Putamen (tissue), 1 donor: ENCODE measurements at regions not wholly inside any gene's neighbourhood (a gene's known extent, or its start where the extent isn't known, plus 50 kb on each side); places are given as distances from the start of the nearest gene placed in this dataset.

Experiments
- DNase-seq: peaks from one replicate; pipeline ENCODE4 v3.0.0-alpha.2; 2016; ENCODE audit warnings: low spot score

- no peak for DNase-seq
These were observed 417.9 kb downstream of the NR2F1-AS1 start for GRCh38 chr5:93163010-93163663.

- DNase-seq: no peak
These were observed 419.1 kb downstream of the NR2F1-AS1 start for GRCh38 chr5:93161661-93162654.

DNA sequence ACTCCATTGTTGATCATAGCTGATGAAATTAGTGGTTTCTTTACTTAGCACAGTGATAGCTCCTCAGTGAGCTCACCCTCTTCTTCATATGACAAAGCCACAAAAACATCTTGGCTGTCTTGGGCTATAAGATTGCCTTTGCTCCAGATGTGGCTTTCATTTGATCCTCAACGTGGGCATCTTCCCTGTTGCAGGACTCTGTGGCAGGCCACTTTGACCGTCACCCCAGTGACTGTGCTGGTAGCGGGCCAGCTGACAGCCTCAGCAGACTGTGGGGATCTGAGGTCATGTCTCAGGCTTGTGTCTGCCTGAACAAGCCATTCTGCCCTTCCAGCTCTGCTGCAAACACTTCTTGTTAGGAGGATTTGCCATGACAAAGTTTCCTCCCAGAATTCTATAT is 422.2 kb downstream of the NR2F1-AS1 start:
- DNase-seq: no peak

DNA sequence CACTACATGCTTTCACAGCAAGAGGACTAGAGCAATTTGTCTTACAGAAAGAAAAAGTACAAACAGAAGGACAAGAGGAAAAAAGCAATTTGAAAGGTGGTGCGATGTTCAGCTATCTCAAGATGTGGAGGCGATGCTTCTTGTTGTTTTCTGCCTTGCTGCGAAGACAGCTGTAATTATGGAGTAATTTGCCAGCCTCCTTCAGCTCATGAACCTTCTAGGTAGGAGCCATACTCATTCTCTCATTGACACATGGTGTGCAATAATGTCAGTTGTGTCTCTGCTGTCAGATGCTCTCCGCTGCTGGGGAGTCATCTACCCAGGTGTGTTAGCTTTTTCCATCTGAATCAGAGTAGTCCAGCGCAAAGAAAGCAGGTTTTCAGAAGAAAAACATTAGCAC is 424.5 kb downstream of the NR2F1-AS1 start:
- DNase-seq: no peak

GRCh38 chr5:93154535-93154934 is 426.5 kb downstream of the NR2F1-AS1 start:
- no peak for DNase-seq

DNA sequence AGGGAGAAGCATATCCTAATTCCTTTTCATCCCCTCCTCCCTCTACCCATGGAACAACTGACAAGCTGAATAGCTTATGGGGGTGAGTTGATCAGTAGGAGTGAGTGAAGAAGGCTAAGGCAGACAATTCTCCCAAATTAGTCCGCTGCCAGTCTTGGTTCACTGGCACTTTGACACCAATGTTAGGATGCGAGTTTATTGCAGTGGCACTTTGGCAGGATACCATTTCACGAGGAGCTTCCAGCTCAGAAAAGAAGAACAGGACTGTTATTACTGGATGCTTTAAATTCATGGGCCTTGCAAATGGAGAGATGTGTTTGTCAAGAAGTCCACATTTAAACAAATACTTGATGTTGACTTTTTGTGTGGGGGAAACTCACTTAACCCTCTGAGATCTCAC is 427.6 kb downstream of the NR2F1-AS1 start:
- DNase-seq: no peak

- DNase-seq: no peak
These were observed 429.1 kb downstream of the NR2F1-AS1 start for GRCh38 chr5:93151896-93152295.

- DNase-seq: no peak
These were observed 429.9 kb downstream of the NR2F1-AS1 start for GRCh38 chr5:93151121-93151520.

DNA sequence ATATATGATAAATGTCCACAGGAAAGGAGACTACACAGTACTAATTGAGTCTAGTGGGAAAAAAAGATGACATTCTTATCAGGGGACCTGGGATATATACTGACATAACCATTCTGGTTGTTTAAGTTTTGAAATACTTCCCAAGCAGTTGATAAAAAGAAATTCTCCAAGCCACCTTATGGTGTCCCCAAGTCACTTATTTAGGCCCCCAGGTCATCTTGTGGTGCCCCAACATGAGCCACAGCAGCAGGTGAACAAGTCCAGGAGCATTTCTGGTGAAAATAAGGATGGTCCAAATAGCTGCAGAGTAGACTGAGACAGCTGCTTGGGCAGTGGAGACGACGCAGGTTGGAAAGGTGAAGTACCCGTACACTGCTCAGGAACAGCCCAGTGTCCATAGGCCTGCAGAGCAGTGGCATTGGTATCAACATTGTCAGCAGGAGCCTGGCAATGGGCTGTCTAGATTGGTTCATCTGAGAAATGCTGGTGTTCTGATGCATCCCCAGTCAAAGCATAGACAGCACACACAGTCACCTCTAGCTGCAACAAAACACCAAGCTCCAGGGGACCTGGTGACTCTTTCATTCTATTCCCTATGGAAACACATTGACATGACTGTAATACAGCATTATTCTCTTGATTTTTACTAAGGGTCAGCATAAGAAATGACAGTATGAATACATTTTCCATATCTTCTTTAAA is 430.6 kb downstream of the NR2F1-AS1 start:
- no peak for DNase-seq

GRCh38 chr5:93145767-93146166 is 435.3 kb downstream of the NR2F1-AS1 start:
- no peak for DNase-seq

- DNase-seq: no peak
These were observed 436.0 kb downstream of the NR2F1-AS1 start for GRCh38 chr5:93145019-93145418.

- no peak for DNase-seq
These were observed 439.1 kb downstream of the NR2F1-AS1 start for GRCh38 chr5:93141969-93142368.

DNA sequence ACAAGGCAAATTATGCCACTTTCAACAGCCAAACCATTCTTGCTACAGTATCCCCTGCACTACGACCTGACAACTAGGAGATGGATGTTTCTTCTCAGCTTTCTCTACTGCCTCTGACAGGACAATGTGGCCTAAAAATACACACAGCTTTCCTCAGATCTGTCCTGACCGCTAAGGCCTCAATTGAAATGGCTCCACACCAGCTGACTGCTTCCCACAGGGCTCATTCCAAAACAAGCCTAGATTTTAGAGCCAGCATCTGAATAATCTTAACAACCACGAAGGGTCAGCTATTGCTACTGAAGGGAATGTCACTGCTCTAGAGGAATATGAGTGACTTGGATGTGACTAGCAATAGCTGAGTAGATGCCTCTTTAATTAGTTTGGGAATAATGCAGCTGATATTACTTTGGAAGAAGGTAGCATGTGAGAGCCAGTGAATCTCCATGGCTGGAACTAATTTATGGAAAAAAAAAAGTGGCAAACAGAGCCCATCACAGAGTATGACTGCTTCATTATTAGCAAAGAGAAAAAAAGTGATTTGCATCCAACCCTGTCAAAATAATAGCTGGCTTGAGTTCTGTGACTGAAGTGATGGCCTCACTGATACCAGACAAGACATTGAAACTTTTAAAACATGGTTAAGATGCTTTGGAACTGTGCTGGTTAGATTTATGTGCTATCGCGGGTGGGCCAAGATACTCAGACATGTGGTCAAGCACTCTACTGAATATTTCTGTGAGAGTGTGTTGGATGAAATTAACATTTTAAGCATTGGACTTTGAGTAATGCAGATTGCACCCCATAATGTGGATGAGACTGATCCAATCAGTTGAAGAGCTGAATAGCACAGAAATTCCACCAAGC is 450.2 kb downstream of the NR2F1-AS1 start:
- DNase-seq: no peak

GRCh38 chr5:93126634-93127033 is 454.4 kb downstream of the NR2F1-AS1 start:
- DNase-seq: no peak

GRCh38 chr5:93123127-93123526 is 457.9 kb downstream of the NR2F1-AS1 start:
- DNase-seq: no peak

- no peak for DNase-seq
These were observed 458.6 kb downstream of the NR2F1-AS1 start for GRCh38 chr5:93122446-93122845.

GRCh38 chr5:93120771-93121170 is 460.2 kb downstream of the NR2F1-AS1 start:
- DNase-seq: no peak

- no peak for DNase-seq
These were observed 461.0 kb downstream of the NR2F1-AS1 start for GRCh38 chr5:93120051-93120450.

- DNase-seq: no peak
These were observed 463.1 kb downstream of the NR2F1-AS1 start for GRCh38 chr5:93117751-93118531.

GRCh38 chr5:93107805-93108520 is 473.1 kb downstream of the NR2F1-AS1 start:
- DNase-seq: no peak
